OCI-LY7 (cell line): ENCODE measurements at regions not wholly inside any gene's neighbourhood (a gene's known extent, or its start where the extent isn't known, plus 50 kb on each side); places are given as distances from the start of the nearest gene placed in this dataset.

Source experiments
- BruUV-seq: library from RNA; stranded (reverse); fragments of 400-500 nt; replicated peaks from 2 replicates; lab custom pipeline; 2021; lab: Mats Ljungman, UMichigan
- CTCF ChIA-PET: fragments of 300-600 bp; sonication (Branson Sonifier 250); formaldehyde crosslinking; loops from one replicate; lab custom pipeline; 2022; ENCODE audit warnings: antibody characterized with exemption; ENCODE audit not compliant: unreplicated experiment; lab: Charles Lee
- POLR2A ChIA-PET: fragments of 300-600 bp; sonication (Branson Sonifier 250); formaldehyde crosslinking; loops from one replicate; lab custom pipeline; 2022; ENCODE audit warnings: antibody characterized with exemption; lab: Charles Lee
- DNase-seq: peaks from one replicate; pipeline ENCODE4 v3.0.0-alpha.2; 2015; ENCODE audit warnings: low spot score
- H2AFZ ChIP-seq: fragments of 200-600 bp; sonication (generic), shearing (Covaris generic); 2 replicates; pipeline ENCODE4 v1.6.1; 2014; ENCODE audit warnings: mild to moderate bottlenecking, antibody characterized with exemption, low read length, moderate library complexity
- H3K27ac ChIP-seq: fragments of 200-600 bp; sonication (generic); 2 replicates; pipeline ENCODE4 v1.5.1; 2014; ENCODE audit warnings: mixed run types, low read depth, mild to moderate bottlenecking, moderate library complexity, low read length, inconsistent platforms; ENCODE audit not compliant: poor library complexity, severe bottlenecking
- H3K36me3 ChIP-seq: fragments of 200-600 bp; sonication (generic); 2 replicates; pipeline ENCODE4 v1.6.1; 2014; ENCODE audit warnings: mild to moderate bottlenecking, antibody characterized with exemption, low read length, moderate library complexity, mixed read lengths; ENCODE audit not compliant: insufficient read depth
- H3K4me1 ChIP-seq: fragments of 200-600 bp; sonication (generic); 2 replicates; pipeline ENCODE4 v1.5.1; 2014; ENCODE audit warnings: mild to moderate bottlenecking, low read length; ENCODE audit not compliant: insufficient read depth, poor library complexity, severe bottlenecking
- H3K4me2 ChIP-seq: fragments of 200-600 bp; sonication (generic); 2 replicates; pipeline ENCODE4 v1.6.1; 2014; ENCODE audit warnings: mild to moderate bottlenecking, low read length
- H3K4me3 ChIP-seq: fragments of 200-600 bp; sonication (generic); 2 replicates; pipeline ENCODE4 v1.5.1; 2014; ENCODE audit warnings: mild to moderate bottlenecking, low read depth, low read length; ENCODE audit not compliant: poor library complexity, severe bottlenecking
- H3K79me2 ChIP-seq: fragments of 200-600 bp; sonication (generic); 2 replicates; pipeline ENCODE4 v1.6.1; 2016; ENCODE audit warnings: low read depth, mild to moderate bottlenecking, low read length, moderate library complexity, mixed read lengths; ENCODE audit not compliant: insufficient read depth
- H3K9me2 ChIP-seq: fragments of 200-600 bp; sonication (generic); 2 replicates; pipeline ENCODE4 v1.6.1; 2016; ENCODE audit warnings: mild to moderate bottlenecking, low read length, mixed read lengths; ENCODE audit not compliant: insufficient read depth
- H3K9me3 ChIP-seq: fragments of 200-600 bp; sonication (generic); 2 replicates; pipeline ENCODE4 v1.6.1; 2014; ENCODE audit warnings: mild to moderate bottlenecking, mixed run types, low read length, mixed read lengths
- H4K20me1 ChIP-seq: fragments of 200-600 bp; sonication (generic); 2 replicates; pipeline ENCODE4 v1.6.1; 2014; ENCODE audit warnings: mild to moderate bottlenecking, antibody characterized with exemption, low read length, moderate library complexity, mixed read lengths; ENCODE audit not compliant: insufficient read depth
- CTCF ChIP-seq: fragments of 200-600 bp; sonication (generic); conservative IDR thresholded peaks from 2 replicates; pipeline ENCODE4 v1.5.1; 2014; ENCODE audit warnings: mild to moderate bottlenecking, antibody characterized with exemption, low read length, moderate library complexity, mixed read lengths
- EZH2phosphoT487 ChIP-seq: fragments of 200-600 bp; sonication (generic); IDR thresholded peaks from 2 replicates; pipeline ENCODE4 v1.6.1; 2018; ENCODE audit warnings: low read depth, borderline replicate concordance, mild to moderate bottlenecking, mixed run types, antibody characterized with exemption, low read length, moderate library complexity, mixed read lengths
- intact Hi-C: fragments of 100-400 bp; cut with micrococcal nuclease; formaldehyde crosslinking; loops from one replicate; pipeline ENCODE4 v1.10.0; 2022; ENCODE audit not compliant: unreplicated experiment

DNA sequence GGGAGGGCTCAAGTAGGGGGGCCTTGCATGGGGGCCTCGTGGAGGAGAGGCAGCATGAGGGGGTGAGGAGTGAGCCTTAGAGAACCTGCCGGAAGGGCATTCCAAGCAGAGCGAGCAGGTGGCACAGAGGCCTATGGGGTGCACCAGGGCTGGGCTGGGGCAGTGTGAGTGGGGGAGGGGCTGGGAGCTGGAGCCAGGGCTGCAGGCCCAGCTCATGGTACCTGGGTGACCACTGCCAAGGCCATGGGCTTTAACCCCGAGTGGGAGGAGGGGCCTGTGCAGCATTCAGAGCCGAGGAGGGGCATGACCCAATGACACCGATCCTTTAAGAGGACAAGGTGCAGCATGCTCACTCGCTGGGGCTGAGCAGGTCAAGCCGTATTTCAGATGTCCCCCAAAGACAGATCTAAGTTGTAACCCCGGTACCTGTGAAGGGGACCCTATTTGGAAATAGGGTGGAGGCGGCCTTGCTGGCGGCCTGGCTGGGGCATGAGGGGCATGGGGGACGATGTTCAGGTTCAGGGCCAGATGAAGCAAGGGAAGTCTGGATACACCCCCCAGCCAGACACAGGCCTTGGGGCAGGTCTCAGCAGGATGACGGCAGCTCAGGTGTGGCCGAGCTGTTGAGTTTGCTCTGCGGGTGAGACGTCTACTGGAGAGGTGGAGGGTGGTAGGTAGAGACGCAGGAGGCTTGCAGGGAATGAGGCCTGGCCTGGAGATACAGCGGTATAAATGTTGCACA lies 137.0 kb downstream of the CPZ start:
- Histone ChIP-seq H3K9me3 (no peaks in the 10 kb centered on the region), H3K27ac (no peak overlapping the region), H3K9me2 (no peaks in the 10 kb centered on the region), H2AFZ (no peak overlapping the region), H3K79me2 (no peaks in the 10 kb centered on the region), H3K4me3 (no peak overlapping the region), H3K36me3 (no peaks in the 10 kb centered on the region), H3K4me2 (no peak overlapping the region), H4K20me1 (no peaks in the 10 kb centered on the region), H3K4me1 (no peaks in the 10 kb centered on the region)
- CTCF ChIA-PET: no interaction called here
- DNase-seq: no peak
- no TSS peak for BruUV-seq
- POLR2A ChIA-PET: interaction anchor here (0.7 kb wide), 1 partner anchor 23 kb away, joined by 3 read pairs; no protein-coding TSS in a partner anchor
- intact Hi-C loops: no loop called here
- TF ChIP-seq CTCF: no peak
- no peak for TF ChIP-seq EZH2phosphoT487

GRCh38 chr4:8728536-8729407 lies 136.2 kb downstream of the CPZ start:
- Histone ChIP-seq H3K36me3 (no peaks in the 10 kb centered on the region), H3K79me2 (no peaks in the 10 kb centered on the region), H3K4me2 (no peak overlapping the region), H3K9me3 (no peaks in the 10 kb centered on the region), H3K4me3 (no peak overlapping the region), H3K27ac (no peak overlapping the region), H3K9me2 (no peaks in the 10 kb centered on the region), H2AFZ (no peak overlapping the region), H4K20me1 (no peaks in the 10 kb centered on the region), H3K4me1 (no peaks in the 10 kb centered on the region)
- POLR2A ChIA-PET: interaction anchor here (0.7 kb wide), 1 partner anchor 24 kb away, joined by 3 read pairs; no protein-coding TSS in a partner anchor
- no peak for TF ChIP-seq EZH2phosphoT487
- no peak for TF ChIP-seq CTCF
- no peak for DNase-seq
- no TSS peak for BruUV-seq
- intact Hi-C loops: no loop called here
- CTCF ChIA-PET: no interaction called here
